ENCODE measurements at regions not wholly inside any gene's neighbourhood (a gene's known extent, or its start where the extent isn't known, plus 50 kb on each side); places are given as distances from the start of the nearest gene placed in this dataset.
A peak's percentile ranks its signal among the peaks of the same experiment; 100 is the strongest.

GRCh38 chr11:43574411-43574810 lies 106.1 kb upstream of the HSD17B12 start:
- H3K9ac ChIP-seq (ENCODE audit: extremely low read depth, low read length, poor library complexity, severe bottlenecking), result no peak overlapping the region
- peaks cover 12% of the 10 kb centered on the region for H3K4me1 Mint-ChIP-seq
- H3K36me3 Mint-ChIP-seq (ENCODE audit: low read depth), result no peaks in the 10 kb centered on the region
- WGBS, 2 experiments (ENCODE audit: insufficient coverage in 1 of 2, insufficient read length in 1 of 2), result 31% methylated on average over 1 of the region's 1 CpG; no CpG with 5 or more reads in 1 of the 2 experiments
- no peak for DNase-seq
- H3K27ac ChIP-seq (ENCODE audit: low read depth, low read length), result no peak overlapping the region
- no peak for TF ChIP-seq CTCF (conservative IDR thresholded peaks at IDR 0.05)
- H3K9me3 ChIP-seq (ENCODE audit: control insufficient read depth, low read length), result no peaks in the 10 kb centered on the region
- H3K27ac Mint-ChIP-seq, result no peak overlapping the region
- H3K36me3 ChIP-seq (ENCODE audit: control insufficient read depth, insufficient read depth, low read length), result no peaks in the 10 kb centered on the region
- no peaks in the 10 kb centered on the region for H3K9me3 Mint-ChIP-seq
- H3K4me3 ChIP-seq (ENCODE audit: low read length), result no peak overlapping the region
- peaks cover 98% of the 10 kb centered on the region for H3K27me3 Mint-ChIP-seq (ENCODE audit: insufficient read depth)
- H3K4me1 ChIP-seq (ENCODE audit: control insufficient read depth, insufficient read depth, low read length), result no peaks in the 10 kb centered on the region
- no peak overlapping the region for H3K4me3 Mint-ChIP-seq
- H3K27me3 ChIP-seq (ENCODE audit: control insufficient read depth, insufficient read depth, low read length, poor library complexity, severe bottlenecking), result peaks cover 99% of the 10 kb centered on the region

GRCh38 chr11:43574949-43575912 lies 105.3 kb upstream of the HSD17B12 start:
- Histone ChIP-seq H3K9ac (ENCODE audit: extremely low read depth, low read length, poor library complexity, severe bottlenecking) (no peak overlapping the region), H3K36me3 (ENCODE audit: control insufficient read depth, insufficient read depth, low read length) (no peaks in the 10 kb centered on the region), H3K27ac (ENCODE audit: low read depth, low read length) (no peak overlapping the region), H3K4me1 (ENCODE audit: control insufficient read depth, insufficient read depth, low read length) (no peaks in the 10 kb centered on the region), H3K4me3 (ENCODE audit: low read length) (peak overlapping the region; percentile 78), H3K9me3 (ENCODE audit: control insufficient read depth, low read length) (no peaks in the 10 kb centered on the region), H3K27me3 (ENCODE audit: control insufficient read depth, insufficient read depth, low read length, poor library complexity, severe bottlenecking) (peaks cover 99% of the 10 kb centered on the region)
- no peaks in the 10 kb centered on the region for H3K36me3 Mint-ChIP-seq (ENCODE audit: low read depth)
- TF ChIP-seq CTCF (conservative IDR thresholded peaks at IDR 0.05), result no peak
- H3K27ac Mint-ChIP-seq, result no peak overlapping the region
- H3K4me1 Mint-ChIP-seq, result peaks cover 12% of the 10 kb centered on the region
- 2 to 3% methylated on average over 23 to 50 of the region's 50 CpGs for WGBS, 2 experiments (ENCODE audit: insufficient coverage in 1 of 2, insufficient read length in 1 of 2)
- no peaks in the 10 kb centered on the region for H3K9me3 Mint-ChIP-seq
- peak overlapping the region; percentile 39 for H3K4me3 Mint-ChIP-seq
- DNase-seq, result peak; percentile 74
- peaks cover 98% of the 10 kb centered on the region for H3K27me3 Mint-ChIP-seq (ENCODE audit: insufficient read depth)

- no peaks in the 10 kb centered on the region for H3K9me3 Mint-ChIP-seq
- WGBS, 2 experiments (ENCODE audit: insufficient coverage in 1 of 2, insufficient read length in 1 of 2), result 14 to 17% methylated on average over 5 to 10 of the region's 11 CpGs
- H3K27ac Mint-ChIP-seq, result no peak overlapping the region
- Histone ChIP-seq H3K27me3 (ENCODE audit: control insufficient read depth, insufficient read depth, low read length, poor library complexity, severe bottlenecking) (peaks cover 99% of the 10 kb centered on the region), H3K4me3 (ENCODE audit: low read length) (peak overlapping the region; percentile 78), H3K9ac (ENCODE audit: extremely low read depth, low read length, poor library complexity, severe bottlenecking) (no peak overlapping the region), H3K27ac (ENCODE audit: low read depth, low read length) (no peak overlapping the region), H3K36me3 (ENCODE audit: control insufficient read depth, insufficient read depth, low read length) (no peaks in the 10 kb centered on the region), H3K9me3 (ENCODE audit: control insufficient read depth, low read length) (no peaks in the 10 kb centered on the region), H3K4me1 (ENCODE audit: control insufficient read depth, insufficient read depth, low read length) (no peaks in the 10 kb centered on the region)
- no peak for DNase-seq
- H3K4me3 Mint-ChIP-seq, result peak overlapping the region; percentile 39
- H3K27me3 Mint-ChIP-seq (ENCODE audit: insufficient read depth), result peaks cover 98% of the 10 kb centered on the region
- TF ChIP-seq CTCF (conservative IDR thresholded peaks at IDR 0.05), result no peak
- no peaks in the 10 kb centered on the region for H3K36me3 Mint-ChIP-seq (ENCODE audit: low read depth)
- peaks cover 17% of the 10 kb centered on the region for H3K4me1 Mint-ChIP-seq
These were observed 104.6 kb upstream of the HSD17B12 start for GRCh38 chr11:43575913-43576310.

All from endodermal cell (in vitro differentiated cells).